ENCODE measurements at regions not wholly inside any gene's neighbourhood (a gene's known extent, or its start where the extent isn't known, plus 50 kb on each side); places are given as distances from the start of the nearest gene placed in this dataset.

DNA sequence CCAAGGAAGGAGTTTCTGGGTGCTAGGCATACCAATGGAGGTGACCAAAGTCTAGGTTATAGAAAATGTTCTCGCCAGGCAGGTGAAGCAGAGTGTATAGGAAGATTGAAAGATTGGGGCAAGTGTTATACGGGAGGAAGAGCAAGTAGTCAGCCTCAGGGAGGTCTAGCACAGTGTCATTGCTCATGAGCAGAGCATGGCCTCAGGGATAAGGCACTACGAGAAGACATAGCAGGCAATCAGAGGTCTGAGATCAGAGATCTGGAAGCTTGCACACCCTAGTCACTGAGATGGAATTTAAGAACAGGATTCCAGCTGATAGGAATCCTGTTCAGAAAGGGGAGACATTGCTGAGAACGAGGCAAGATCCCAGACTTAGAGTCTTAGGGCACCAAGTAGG lies 350.0 kb upstream of the CASK start:
- TF ChIP-seq, protein P1, sequence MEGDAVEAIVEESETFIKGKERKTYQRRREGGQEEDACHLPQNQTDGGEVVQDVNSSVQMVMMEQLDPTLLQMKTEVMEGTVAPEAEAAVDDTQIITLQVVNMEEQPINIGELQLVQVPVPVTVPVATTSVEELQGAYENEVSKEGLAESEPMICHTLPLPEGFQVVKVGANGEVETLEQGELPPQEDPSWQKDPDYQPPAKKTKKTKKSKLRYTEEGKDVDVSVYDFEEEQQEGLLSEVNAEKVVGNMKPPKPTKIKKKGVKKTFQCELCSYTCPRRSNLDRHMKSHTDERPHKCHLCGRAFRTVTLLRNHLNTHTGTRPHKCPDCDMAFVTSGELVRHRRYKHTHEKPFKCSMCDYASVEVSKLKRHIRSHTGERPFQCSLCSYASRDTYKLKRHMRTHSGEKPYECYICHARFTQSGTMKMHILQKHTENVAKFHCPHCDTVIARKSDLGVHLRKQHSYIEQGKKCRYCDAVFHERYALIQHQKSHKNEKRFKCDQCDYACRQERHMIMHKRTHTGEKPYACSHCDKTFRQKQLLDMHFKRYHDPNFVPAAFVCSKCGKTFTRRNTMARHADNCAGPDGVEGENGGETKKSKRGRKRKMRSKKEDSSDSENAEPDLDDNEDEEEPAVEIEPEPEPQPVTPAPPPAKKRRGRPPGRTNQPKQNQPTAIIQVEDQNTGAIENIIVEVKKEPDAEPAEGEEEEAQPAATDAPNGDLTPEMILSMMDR (IDR thresholded peaks at IDR 0.05 in 4 of 5, conservative IDR thresholded peaks at IDR 0.05 in 1 of 5): no peak
- TF ChIP-seq POLR2A (IDR thresholded peaks at IDR 0.05): no peak
